ENCODE measurements at regions not wholly inside any gene's neighbourhood (a gene's known extent, or its start where the extent isn't known, plus 50 kb on each side); places are given as distances from the start of the nearest gene placed in this dataset.

DNA sequence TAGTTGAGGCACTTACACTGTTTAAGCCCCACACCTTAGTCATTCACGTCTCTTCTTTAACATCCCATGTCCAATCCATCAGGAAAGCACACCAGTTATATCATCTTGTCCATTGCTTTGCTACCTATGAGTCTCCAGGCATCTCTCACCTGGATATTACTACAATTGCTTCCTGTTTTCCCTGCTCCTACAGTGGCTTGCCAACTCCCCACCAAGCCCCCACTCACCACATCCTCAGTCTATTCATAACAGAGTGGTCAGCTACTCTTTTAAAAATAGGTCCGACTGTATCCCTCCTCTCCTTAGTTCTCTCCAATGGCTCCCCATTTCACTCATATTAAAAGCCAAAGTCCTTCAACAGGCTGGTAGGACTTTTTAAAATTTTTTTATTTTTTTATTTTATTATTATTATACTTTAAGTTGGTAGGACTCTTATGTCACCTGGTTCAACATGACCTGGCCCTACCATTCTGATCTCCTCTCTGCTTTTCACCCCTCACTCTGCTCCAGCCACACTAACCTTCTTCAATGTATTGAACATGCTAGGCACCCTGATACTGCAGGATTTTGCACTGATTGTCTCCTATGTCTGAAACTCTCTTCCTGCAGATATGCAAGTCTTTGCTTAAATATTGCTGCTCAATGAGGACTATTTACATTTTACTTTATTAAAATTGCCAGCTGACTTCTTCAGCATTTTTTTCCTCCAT lies 253.2 kb downstream of the CYRIA start:
- TF ChIP-seq, protein P1, sequence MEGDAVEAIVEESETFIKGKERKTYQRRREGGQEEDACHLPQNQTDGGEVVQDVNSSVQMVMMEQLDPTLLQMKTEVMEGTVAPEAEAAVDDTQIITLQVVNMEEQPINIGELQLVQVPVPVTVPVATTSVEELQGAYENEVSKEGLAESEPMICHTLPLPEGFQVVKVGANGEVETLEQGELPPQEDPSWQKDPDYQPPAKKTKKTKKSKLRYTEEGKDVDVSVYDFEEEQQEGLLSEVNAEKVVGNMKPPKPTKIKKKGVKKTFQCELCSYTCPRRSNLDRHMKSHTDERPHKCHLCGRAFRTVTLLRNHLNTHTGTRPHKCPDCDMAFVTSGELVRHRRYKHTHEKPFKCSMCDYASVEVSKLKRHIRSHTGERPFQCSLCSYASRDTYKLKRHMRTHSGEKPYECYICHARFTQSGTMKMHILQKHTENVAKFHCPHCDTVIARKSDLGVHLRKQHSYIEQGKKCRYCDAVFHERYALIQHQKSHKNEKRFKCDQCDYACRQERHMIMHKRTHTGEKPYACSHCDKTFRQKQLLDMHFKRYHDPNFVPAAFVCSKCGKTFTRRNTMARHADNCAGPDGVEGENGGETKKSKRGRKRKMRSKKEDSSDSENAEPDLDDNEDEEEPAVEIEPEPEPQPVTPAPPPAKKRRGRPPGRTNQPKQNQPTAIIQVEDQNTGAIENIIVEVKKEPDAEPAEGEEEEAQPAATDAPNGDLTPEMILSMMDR (IDR thresholded peaks at IDR 0.05): no peak
- no peak for TF ChIP-seq ZFX (IDR thresholded peaks at IDR 0.05; ENCODE audit: borderline replicate concordance)

Measured in 22Rv1 (cell line).